HepG2 (cell line): ENCODE measurements at regions not wholly inside any gene's neighbourhood (a gene's known extent, or its start where the extent isn't known, plus 50 kb on each side); places are given as distances from the start of the nearest gene placed in this dataset.

Experiments
- ATAC-seq: fragments of 200-7000 bp; cut with Tn5 transposase; 3 replicates; pipeline ENCODE4 v1.9.1; 2020; ENCODE audit warnings: mild to moderate bottlenecking, moderate library complexity
- BruUV-seq: library from RNA; stranded (reverse); fragments of 400-500 nt; replicated peaks from 2 replicates; lab custom pipeline; 2021; lab: Mats Ljungman, UMichigan
- CTCF ChIA-PET: fragments of 300-600 bp; formaldehyde crosslinking; extraction: SDS; loops from one replicate; lab custom pipeline; 2021; ENCODE audit warnings: low total read pairs, inconsistent platforms, low intra/inter-chr PET ratio; lab: Yijun Ruan, JAX
- POLR2A ChIA-PET: fragments of 350-600 bp; sonication (Branson Sonifier 250); formaldehyde crosslinking; loops from one replicate; lab custom pipeline; 2020; ENCODE audit warnings: antibody characterized with exemption, inconsistent platforms; lab: Yijun Ruan, JAX
- DNase-seq: peaks from one replicate; pipeline ENCODE4 v3.0.0-alpha.2; 2015; ENCODE audit warnings: low spot score
- FAIRE-seq: peaks from 3 replicates; lab custom pipeline; 2011; peaks lifted over from hg19 to GRCh38; lab: Jason Lieb, UNC
- H2AFZ ChIP-seq: one replicate; pipeline ENCODE4 v1.6.1; 2011; ENCODE audit warnings: low read length, inconsistent platforms
- H3K27ac ChIP-seq: fragments of 300-600 bp; 3 replicates; pipeline ENCODE4 v1.8.0; 2011; ENCODE audit warnings: mixed run types, mild to moderate bottlenecking, mixed read lengths, low read length, inconsistent platforms; ENCODE audit not compliant: insufficient read depth; ENCODE audit errors: extremely low read length
- H3K27me3 ChIP-seq, 2 experiments: fragments of 200-600 bp in 1 of 2; 2 replicates in 1 of 2; 3 replicates in 1 of 2; pipeline versions ENCODE4 v1.6.0 to v1.8.0; 2011; ENCODE audit warnings: low read length in 2 of 2, mild to moderate bottlenecking in 2 of 2, moderate library complexity in 2 of 2, inconsistent platforms in 1 of 2; ENCODE audit not compliant: insufficient read depth in 2 of 2, control insufficient read depth in 1 of 2
- H3K36me3 ChIP-seq, 2 experiments: fragments of 200-600 bp in 1 of 2; replicated peaks in 1 of 2; 2 replicates in 1 of 2; 3 replicates in 1 of 2; pipeline versions ENCODE4 v1.5.1 to v1.8.0; 2011; ENCODE audit warnings: low read length in 2 of 2, inconsistent platforms in 1 of 2; ENCODE audit not compliant: insufficient read depth in 2 of 2, control insufficient read depth in 1 of 2
- H3K4me1 ChIP-seq: 2 replicates; pipeline ENCODE4 v1.5.1; 2012; ENCODE audit warnings: low read length, inconsistent platforms; ENCODE audit not compliant: insufficient read depth
- H3K4me2 ChIP-seq: 2 replicates; pipeline ENCODE4 v1.6.0; 2011; ENCODE audit warnings: low read depth, low read length, inconsistent platforms
- H3K4me3 ChIP-seq, 3 experiments: fragments of 200-600 bp in 1 of 3; sonication (generic), shearing (Covaris generic) in 1 of 3; replicated peaks in 1 of 3; 2 replicates each; pipeline ENCODE4 v1.5.1; 2011 to 2016; ENCODE audit warnings: low read length in 3 of 3, inconsistent platforms in 2 of 3, low read depth in 2 of 3, mild to moderate bottlenecking in 2 of 3, control low read depth in 1 of 3, mixed read lengths in 1 of 3; ENCODE audit not compliant: insufficient read depth in 1 of 3
- H3K79me2 ChIP-seq: one replicate; pipeline ENCODE4 v1.6.1; 2011; ENCODE audit warnings: low read length, inconsistent platforms; ENCODE audit not compliant: insufficient read depth
- H3K9ac ChIP-seq: 2 replicates; pipeline ENCODE4 v1.6.0; 2011; ENCODE audit warnings: mild to moderate bottlenecking, low read depth, low read length, inconsistent platforms; ENCODE audit not compliant: insufficient read depth
- H3K9me3 ChIP-seq: 2 replicates; pipeline ENCODE4 v1.5.1; 2012; ENCODE audit warnings: mild to moderate bottlenecking, low read length
- H4K20me1 ChIP-seq: 2 replicates; pipeline ENCODE4 v1.6.0; 2011; ENCODE audit warnings: inconsistent platforms, mild to moderate bottlenecking, low read length, moderate library complexity; ENCODE audit not compliant: insufficient read depth
- SALL1 ChIP-seq: sonication (generic); formaldehyde crosslinking; IDR thresholded peaks from 2 replicates; pipeline ENCODE4 v1.8.0; 2022; ENCODE audit warnings: mild to moderate bottlenecking, missing genetic modification reagents
- ZNF17 ChIP-seq: sonication (generic); formaldehyde crosslinking; IDR thresholded peaks from 2 replicates; pipeline ENCODE4 v1.5.0; 2020; ENCODE audit warnings: mild to moderate bottlenecking, missing genetic modification reagents
- ZNF609 ChIP-seq: sonication (generic); formaldehyde crosslinking; IDR thresholded peaks from 2 replicates; pipeline ENCODE4 v1.4.0; 2020; ENCODE audit warnings: mild to moderate bottlenecking, missing genetic modification reagents, borderline replicate concordance
- ZNF780A ChIP-seq: sonication (generic); formaldehyde crosslinking; IDR thresholded peaks from 2 replicates; pipeline ENCODE4 v1.8.0; 2022; ENCODE audit warnings: mild to moderate bottlenecking, missing genetic modification reagents, moderate library complexity
- ZNF784 ChIP-seq: sonication (generic); formaldehyde crosslinking; IDR thresholded peaks from 2 replicates; pipeline ENCODE4 v1.5.1; 2020; ENCODE audit warnings: missing genetic modification reagents, mild to moderate bottlenecking, borderline replicate concordance
- WGBS: methylation state at CpG from one replicate; pipeline ENCODE4 v1.1.6; 2017; ENCODE audit warnings: low lambda C conversion rate; 5-methylcytosine and 5-hydroxymethylcytosine counted together
- in situ Hi-C: cut with HindIII; loops from 2 replicates; pipeline ENCODE4 v1.10.0; 2017; ENCODE audit warnings: low pct_unique_long_range_greater_than_20kb; ENCODE audit not compliant: extremely low pct_ligation_motif_present
- intact Hi-C: fragments of 100-400 bp; cut with micrococcal nuclease; formaldehyde crosslinking; loops from one replicate; pipeline ENCODE4 v1.10.0; 2022; ENCODE audit not compliant: unreplicated experiment
- TF ChIP-seq, protein P1 (sequence below): sonication (generic); formaldehyde crosslinking; IDR thresholded peaks from 2 replicates; pipeline ENCODE4 v1.4.0; 2020; ENCODE audit warnings: missing genetic modification reagents

DNA sequence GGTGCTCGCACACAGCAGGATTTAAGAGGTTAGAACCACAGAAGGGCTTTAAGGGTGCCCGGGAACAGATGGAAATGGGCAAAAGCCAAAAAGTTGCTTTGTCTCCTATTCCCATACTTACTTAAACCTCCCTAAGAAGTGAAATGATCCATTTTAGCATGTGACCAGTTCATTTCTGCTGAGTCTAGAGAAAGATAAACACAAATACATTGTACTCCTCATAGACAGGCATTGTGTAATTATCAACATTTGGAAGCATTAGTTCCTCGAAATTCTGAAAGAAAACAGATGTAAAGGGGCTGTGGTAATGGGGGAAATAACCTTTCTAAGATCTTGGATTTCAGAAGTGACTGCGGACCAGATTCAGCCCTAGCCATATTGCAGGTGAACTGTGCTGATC is 178.3 kb downstream of the CYB561 start (continued):
- TF ChIP-seq ZNF17 (CRISPR knock-in tag): no peak
- TF ChIP-seq, all 625 proteins: peak for 0

DNA sequence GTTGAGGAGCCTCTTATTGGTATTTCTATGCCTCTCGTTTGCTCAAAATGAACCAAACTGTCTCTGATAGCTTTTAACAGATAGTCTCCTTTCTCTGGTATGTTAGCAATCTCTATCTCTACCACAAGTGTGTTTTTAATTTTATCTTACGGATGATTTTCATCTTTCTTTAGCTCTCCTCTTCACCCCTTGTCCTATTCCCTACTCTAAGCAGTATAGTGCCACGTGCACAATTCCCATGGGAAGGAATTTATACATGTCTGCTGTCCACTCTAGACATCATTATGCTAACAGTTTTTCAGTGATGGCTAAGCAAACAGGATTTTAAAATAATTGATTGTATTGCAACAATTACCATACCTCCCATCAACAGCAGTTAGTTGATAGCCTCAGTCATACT is 177.3 kb downstream of the CYB561 start:
- ChIA-PET CTCF (no interaction called here), POLR2A (no interaction called here)
- Histone ChIP-seq H3K27me3 (no peaks in the 10 kb centered on the region), H3K4me3 (no peak overlapping the region), H3K79me2 (no peaks in the 10 kb centered on the region), H3K36me3 (no peaks in the 10 kb centered on the region), H3K4me2 (no peak overlapping the region), H4K20me1 (no peaks in the 10 kb centered on the region), H3K9ac (no peak overlapping the region), H2AFZ (no peak overlapping the region), H3K4me1 (no peaks in the 10 kb centered on the region), H3K27ac (no peak overlapping the region)
- BruUV-seq: no TSS peak
- DNase-seq: no peak
- in situ Hi-C loops: no loop called here
- 6% methylated on average over 3 of the region's 3 CpGs for WGBS
- intact Hi-C loops: no loop called here
- TF ChIP-seq ZNF780A (CRISPR knock-in tag): no peak
- no peak for TF ChIP-seq ZNF784 (CRISPR knock-in tag)
- TF ChIP-seq ZNF609 (CRISPR knock-in tag): no peak
- no peak for TF ChIP-seq SALL1 (CRISPR knock-in tag)
- TF ChIP-seq, protein P1, sequence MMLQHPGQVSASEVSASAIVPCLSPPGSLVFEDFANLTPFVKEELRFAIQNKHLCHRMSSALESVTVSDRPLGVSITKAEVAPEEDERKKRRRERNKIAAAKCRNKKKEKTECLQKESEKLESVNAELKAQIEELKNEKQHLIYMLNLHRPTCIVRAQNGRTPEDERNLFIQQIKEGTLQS (CRISPR knock-in tag): no peak
- TF ChIP-seq, all 625 proteins: peak for 0
- ATAC-seq (no peak), FAIRE-seq (no peak)
- no peaks in the 10 kb centered on the region for H3K9me3 ChIP-seq
